Hepatocyte (in vitro differentiated cells): ENCODE measurements at regions not wholly inside any gene's neighbourhood (a gene's known extent, or its start where the extent isn't known, plus 50 kb on each side); places are given as distances from the start of the nearest gene placed in this dataset.

Experiments
- EZH2 ChIP-seq: fragments of 200-600 bp; sonication (generic); IDR thresholded peaks from 2 replicates; pipeline ENCODE4 v1.6.1; 2016; ENCODE audit warnings: antibody characterized with exemption, mild to moderate bottlenecking, borderline replicate concordance
- TF ChIP-seq, protein P1 (sequence below): fragments of 200-600 bp; sonication (generic); IDR thresholded peaks from 2 replicates; pipeline ENCODE4 v1.5.1; 2016; ENCODE audit warnings: antibody characterized with exemption, mild to moderate bottlenecking; ENCODE audit not compliant: poor library complexity

DNA sequence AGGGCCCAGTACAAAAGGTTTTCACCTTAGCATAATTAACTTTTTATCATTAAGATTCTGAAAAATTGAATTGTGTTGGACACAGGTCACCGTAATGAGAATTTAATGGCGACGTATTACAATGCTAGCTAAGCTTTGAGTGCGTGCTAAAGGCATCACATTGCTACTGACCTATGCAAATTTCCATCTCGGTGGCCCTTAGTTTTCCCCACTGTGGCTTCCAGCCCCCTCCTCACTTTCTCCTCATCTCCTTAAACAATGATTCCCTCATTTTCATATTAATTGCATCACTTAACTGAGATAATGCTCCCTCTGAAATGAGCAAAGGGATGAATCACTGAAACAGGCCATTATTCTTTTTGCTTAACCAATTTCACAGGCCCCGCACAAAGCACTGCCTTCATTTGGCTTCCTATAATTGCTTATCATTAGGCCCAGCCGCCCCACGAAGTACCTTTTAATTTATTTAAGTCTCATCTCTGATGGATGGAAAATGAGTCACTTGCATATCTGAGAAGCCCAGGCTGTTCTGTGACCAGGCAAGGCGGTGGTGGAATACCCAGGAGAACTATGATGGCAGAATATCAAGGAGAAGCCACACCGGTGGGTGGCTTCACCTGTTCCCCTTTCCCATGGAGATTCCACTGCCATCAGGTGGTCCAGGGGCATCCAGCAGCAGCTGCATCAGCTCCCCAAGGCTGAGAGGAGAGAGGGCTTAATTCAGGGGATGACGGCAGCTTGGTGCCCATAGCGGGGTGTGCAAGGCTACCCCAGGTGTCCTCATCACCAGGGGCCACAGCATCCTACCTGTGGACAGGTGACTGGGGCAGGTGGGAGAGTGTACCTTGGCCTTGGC, 223.8 kb upstream of the BOD1L1 start:
- TF ChIP-seq, protein P1, sequence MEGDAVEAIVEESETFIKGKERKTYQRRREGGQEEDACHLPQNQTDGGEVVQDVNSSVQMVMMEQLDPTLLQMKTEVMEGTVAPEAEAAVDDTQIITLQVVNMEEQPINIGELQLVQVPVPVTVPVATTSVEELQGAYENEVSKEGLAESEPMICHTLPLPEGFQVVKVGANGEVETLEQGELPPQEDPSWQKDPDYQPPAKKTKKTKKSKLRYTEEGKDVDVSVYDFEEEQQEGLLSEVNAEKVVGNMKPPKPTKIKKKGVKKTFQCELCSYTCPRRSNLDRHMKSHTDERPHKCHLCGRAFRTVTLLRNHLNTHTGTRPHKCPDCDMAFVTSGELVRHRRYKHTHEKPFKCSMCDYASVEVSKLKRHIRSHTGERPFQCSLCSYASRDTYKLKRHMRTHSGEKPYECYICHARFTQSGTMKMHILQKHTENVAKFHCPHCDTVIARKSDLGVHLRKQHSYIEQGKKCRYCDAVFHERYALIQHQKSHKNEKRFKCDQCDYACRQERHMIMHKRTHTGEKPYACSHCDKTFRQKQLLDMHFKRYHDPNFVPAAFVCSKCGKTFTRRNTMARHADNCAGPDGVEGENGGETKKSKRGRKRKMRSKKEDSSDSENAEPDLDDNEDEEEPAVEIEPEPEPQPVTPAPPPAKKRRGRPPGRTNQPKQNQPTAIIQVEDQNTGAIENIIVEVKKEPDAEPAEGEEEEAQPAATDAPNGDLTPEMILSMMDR = no peak
- TF ChIP-seq EZH2 = no peak
